Immature natural killer cell (primary cell): ENCODE measurements at regions not wholly inside any gene's neighbourhood (a gene's known extent, or its start where the extent isn't known, plus 50 kb on each side); places are given as distances from the start of the nearest gene placed in this dataset.

ENCODE experiments used
- DNase-seq, 3 donors: peaks; one replicate each; pipeline ENCODE4 v3.0.0; 2022; ENCODE audit warnings: mixed read lengths in 1 of 3
- H3K27ac Mint-ChIP-seq, 6 donors: one replicate each; pipeline ENCODE4 v1.8.0; 2020; ENCODE audit warnings: mixed read lengths in 6 of 6, mild to moderate bottlenecking in 5 of 6, inconsistent platforms in 4 of 6, moderate library complexity in 3 of 6
- H3K27me3 Mint-ChIP-seq, 3 donors: one replicate each; pipeline ENCODE4 v1.8.0; 2020 to 2021; ENCODE audit warnings: low read depth in 3 of 3, mild to moderate bottlenecking in 3 of 3, mixed read lengths in 3 of 3, moderate library complexity in 3 of 3, inconsistent platforms in 1 of 3
- H3K36me3 Mint-ChIP-seq, 3 donors: one replicate each; pipeline ENCODE4 v1.8.0; 2020; ENCODE audit warnings: mixed read lengths in 3 of 3, inconsistent platforms in 2 of 3, mild to moderate bottlenecking in 2 of 3
- H3K4me1 Mint-ChIP-seq, 2 donors: one replicate each; pipeline ENCODE4 v1.8.0; 2020; ENCODE audit warnings: inconsistent platforms in 2 of 2, mild to moderate bottlenecking in 2 of 2, mixed read lengths in 2 of 2, moderate library complexity in 1 of 2
- H3K4me3 Mint-ChIP-seq, 5 donors: one replicate each; pipeline ENCODE4 v1.8.0; 2020; ENCODE audit warnings: mild to moderate bottlenecking in 5 of 5, mixed read lengths in 5 of 5, inconsistent platforms in 3 of 5, moderate library complexity in 3 of 5
- H3K9me3 Mint-ChIP-seq, 6 donors: one replicate each; pipeline ENCODE4 v1.8.0; 2020; ENCODE audit warnings: mild to moderate bottlenecking in 6 of 6, mixed read lengths in 6 of 6, inconsistent platforms in 4 of 6, moderate library complexity in 3 of 6

- Mint-ChIP-seq H3K27ac (no peak overlapping the region), H3K27me3 (no peaks in the 10 kb centered on the region), H3K9me3 (peaks cover 2 to 21% (median 7%) of the 10 kb centered on the region in 6 donors), H3K4me1 (no peaks in the 10 kb centered on the region), H3K4me3 (no peak overlapping the region), H3K36me3 (no peaks in the 10 kb centered on the region)
- DNase-seq = no peak
Observed at GRCh38 chr7:80974396-80975358, 55.8 kb upstream of the SEMA3C start.

- no peak for DNase-seq
- Mint-ChIP-seq H3K27me3 (peaks cover 0 to 2% (median 0%) of the 10 kb centered on the region in 3 donors), H3K4me1 (no peaks in the 10 kb centered on the region), H3K27ac (no peak overlapping the region), H3K9me3 (peaks cover 0 to 24% (median 7%) of the 10 kb centered on the region in 6 donors), H3K36me3 (no peaks in the 10 kb centered on the region), H3K4me3 (no peak overlapping the region)
Observed at GRCh38 chr7:80971225-80971624, 52.4 kb upstream of the SEMA3C start.
